Right lobe of liver (tissue), 6 donors: ENCODE measurements at regions not wholly inside any gene's neighbourhood (a gene's known extent, or its start where the extent isn't known, plus 50 kb on each side); places are given as distances from the start of the nearest gene placed in this dataset.

Experiments used
- ATAC-seq, 4 donors: fragments of 200-7000 bp; cut with Tn5 transposase; one replicate each; pipeline ENCODE4 v1.9.1; 2020; ENCODE audit warnings: mild to moderate bottlenecking in 4 of 4, moderate library complexity in 4 of 4
- DNase-seq, 3 donors: peaks; one replicate each; pipeline ENCODE4 v3.0.0-alpha.2; 2020
- H3K27ac ChIP-seq, 3 donors: fragments of 200-600 bp; one replicate each; pipeline ENCODE4 v1.8.0; 2022
- H3K27me3 ChIP-seq, 2 donors: fragments of 200-600 bp; one replicate each; pipeline ENCODE4 v1.8.0; 2022
- H3K36me3 ChIP-seq, 4 donors: fragments of 200-600 bp; sonication (generic) in 1 of 4; one replicate each; pipeline versions ENCODE4 v1.5.1 to v1.8.0; 2017 to 2022; ENCODE audit warnings: control low read depth in 1 of 4
- H3K4me1 ChIP-seq, 4 donors: fragments of 200-600 bp; sonication (generic) in 1 of 4; one replicate each; pipeline versions ENCODE4 v1.5.1 to v1.8.0; 2017 to 2022; ENCODE audit warnings: control low read depth in 1 of 4
- H3K4me3 ChIP-seq, 3 donors: fragments of 200-600 bp; one replicate each; pipeline ENCODE4 v1.8.0; 2022
- H3K9me3 ChIP-seq, 4 donors: fragments of 200-600 bp; sonication (generic) in 1 of 4; one replicate each; pipeline versions ENCODE4 v1.5.1 to v1.8.0; 2017 to 2022; ENCODE audit warnings: control low read depth in 1 of 4
- CTCF ChIP-seq, 4 donors: fragments of 200-600 bp in 3 of 4; fragments of 450-650 bp in 1 of 4; IDR thresholded peaks; one replicate each; pipeline versions ENCODE4 v1.5.1 to v1.8.0; 2016 to 2022; ENCODE audit warnings: antibody characterized with exemption in 4 of 4, mild to moderate bottlenecking in 2 of 4
- POLR2A ChIP-seq: fragments of 450-650 bp; IDR thresholded peaks from one replicate; pipeline ENCODE4 v1.6.1; 2017; ENCODE audit warnings: antibody characterized with exemption, mild to moderate bottlenecking
- WGBS: methylation state at CpG from one replicate; pipeline ENCODE4 v1.1.6; 2018; ENCODE audit warnings: low coverage, low lambda C conversion rate; ENCODE audit not compliant: insufficient coverage; ENCODE audit errors: missing lambda C conversion rate; 5-methylcytosine and 5-hydroxymethylcytosine counted together
- intact Hi-C, 2 donors: fragments of 100-400 bp; cut with DNase I; formaldehyde crosslinking; loops; one replicate each; pipeline versions ENCODE4 v1.11.2 to v1.14.1; 2022
- donor health status: DM: no; HTN: yes; CAD: no.
- donor health status: DM: no; HTN: no; CAD: no.
- donor health status: DM: no; HTN: no; CAD: no.
- donor health status: DM: no; HTN: yes; CAD: no.
- donor health status: DM: no; HTN: yes; CAD: no.

DNA sequence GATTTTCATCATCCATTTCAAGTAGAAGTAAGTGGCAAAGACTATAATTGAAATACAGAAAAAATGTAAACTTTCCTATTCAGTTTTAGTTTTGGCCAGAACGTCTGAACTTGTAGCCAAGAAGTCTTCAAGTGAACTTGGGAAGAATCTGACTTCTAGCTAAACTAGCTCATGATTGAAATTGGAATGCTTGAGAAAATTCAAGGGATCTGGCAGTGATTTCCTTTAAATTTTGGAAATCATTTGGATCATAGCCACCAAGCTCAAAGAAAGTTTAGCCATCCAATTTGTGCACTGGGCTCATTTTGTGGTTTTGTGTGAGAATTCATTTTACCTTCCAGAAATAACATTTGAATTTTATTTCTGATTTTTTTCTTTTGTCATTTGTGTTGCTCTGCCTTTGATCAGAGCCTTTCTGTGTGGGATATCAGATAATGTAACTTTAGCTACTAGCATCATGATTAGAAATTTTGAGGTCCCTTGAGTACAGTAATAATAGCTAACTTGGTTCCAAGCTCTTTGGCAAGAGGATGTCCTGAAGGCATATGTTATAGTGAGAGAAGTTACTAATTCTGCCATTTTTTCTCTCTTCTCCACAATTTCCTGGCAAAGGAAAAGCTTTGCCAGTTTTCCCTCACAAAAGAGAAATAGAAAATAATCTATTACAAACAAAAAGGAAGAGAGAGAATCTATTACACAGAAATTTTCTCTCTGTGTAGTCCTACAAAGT lies 2123.7 kb upstream of the RAG2 start:
- no peak for DNase-seq
- no peaks in the 10 kb centered on the region for H3K36me3 ChIP-seq
- H3K27me3 ChIP-seq, result no peaks in the 10 kb centered on the region
- no peak overlapping the region for H3K4me3 ChIP-seq
- 29% methylated on average over 1 of the region's 1 CpG for WGBS
- H3K27ac ChIP-seq, result no peak overlapping the region
- no peaks in the 10 kb centered on the region for H3K9me3 ChIP-seq
- no peaks in the 10 kb centered on the region for H3K4me1 ChIP-seq
- TF ChIP-seq CTCF (IDR thresholded peaks at IDR 0.05) (no peak), POLR2A (no peak)
- no peak for ATAC-seq
- intact Hi-C loops, result no loop called here

GRCh38 chr11:38718659-38719058 lies 2120.6 kb upstream of the RAG2 start:
- no peaks in the 10 kb centered on the region for H3K27me3 ChIP-seq
- H3K4me3 ChIP-seq, result no peak overlapping the region
- intact Hi-C loops, result no loop called here
- H3K9me3 ChIP-seq, result no peaks in the 10 kb centered on the region
- DNase-seq, result no peak
- H3K27ac ChIP-seq, result no peak overlapping the region
- H3K4me1 ChIP-seq, result no peaks in the 10 kb centered on the region
- WGBS, result 8% methylated on average over 1 of the region's 1 CpG
- ATAC-seq, result no peak
- TF ChIP-seq CTCF (IDR thresholded peaks at IDR 0.05) (no peak), POLR2A (no peak)
- no peaks in the 10 kb centered on the region for H3K36me3 ChIP-seq

DNA sequence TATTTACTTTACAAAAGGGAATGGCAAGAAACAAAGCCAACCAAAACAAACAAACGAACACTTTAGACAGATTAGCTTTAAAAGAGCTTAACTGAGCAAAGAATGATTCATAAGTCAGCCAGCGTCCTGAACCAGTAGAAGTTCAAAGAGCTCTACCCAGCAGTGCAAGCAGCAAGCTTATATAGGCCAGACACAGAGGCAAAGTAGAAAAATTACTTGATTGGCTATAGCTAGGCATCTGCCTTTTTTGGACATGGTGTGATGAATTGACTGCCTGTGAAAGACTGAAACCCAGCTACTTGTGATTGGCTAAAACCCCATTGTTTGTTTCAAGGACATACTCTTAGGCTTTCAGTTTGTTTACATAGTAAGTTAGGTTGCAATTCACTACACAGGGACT lies 2120.0 kb upstream of the RAG2 start:
- WGBS, result 23% methylated on average over 2 of the region's 2 CpGs
- H3K36me3 ChIP-seq, result no peaks in the 10 kb centered on the region
- DNase-seq (no peak), ATAC-seq (peak in 1 of 4 donors; percentile 46)
- no peak overlapping the region for H3K27ac ChIP-seq
- no peaks in the 10 kb centered on the region for H3K9me3 ChIP-seq
- H3K27me3 ChIP-seq, result no peaks in the 10 kb centered on the region
- intact Hi-C loops, result no loop called here
- no peak overlapping the region for H3K4me3 ChIP-seq
- no peaks in the 10 kb centered on the region for H3K4me1 ChIP-seq
- no peak for TF ChIP-seq POLR2A
- no peak for TF ChIP-seq CTCF (IDR thresholded peaks at IDR 0.05)

DNA sequence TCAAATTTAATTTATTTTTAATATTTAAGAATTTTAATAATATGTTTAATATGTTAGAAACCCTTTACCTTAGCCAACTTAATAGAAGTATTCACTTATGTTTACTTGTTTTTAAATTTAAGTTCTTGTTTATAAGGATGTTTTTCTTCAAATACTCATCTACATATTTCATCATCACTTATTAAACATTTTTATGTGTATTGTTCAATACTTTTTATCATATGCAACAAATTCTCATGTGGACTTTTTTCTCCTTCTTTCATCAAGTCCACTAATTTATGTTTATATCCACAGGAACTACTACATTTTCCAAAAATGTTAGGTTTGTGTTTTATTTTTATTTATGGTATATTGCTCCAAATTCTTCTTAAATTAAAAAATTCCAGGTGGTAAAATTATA lies 2113.1 kb upstream of the RAG2 start:
- Histone ChIP-seq H3K4me3 (no peak overlapping the region), H3K36me3 (no peaks in the 10 kb centered on the region), H3K27me3 (no peaks in the 10 kb centered on the region), H3K9me3 (no peaks in the 10 kb centered on the region), H3K27ac (no peak overlapping the region), H3K4me1 (no peaks in the 10 kb centered on the region)
- ATAC-seq (no peak), DNase-seq (no peak)
- intact Hi-C loops, result no loop called here
- no peak for TF ChIP-seq POLR2A
- TF ChIP-seq CTCF (IDR thresholded peaks at IDR 0.05), result no peak

DNA sequence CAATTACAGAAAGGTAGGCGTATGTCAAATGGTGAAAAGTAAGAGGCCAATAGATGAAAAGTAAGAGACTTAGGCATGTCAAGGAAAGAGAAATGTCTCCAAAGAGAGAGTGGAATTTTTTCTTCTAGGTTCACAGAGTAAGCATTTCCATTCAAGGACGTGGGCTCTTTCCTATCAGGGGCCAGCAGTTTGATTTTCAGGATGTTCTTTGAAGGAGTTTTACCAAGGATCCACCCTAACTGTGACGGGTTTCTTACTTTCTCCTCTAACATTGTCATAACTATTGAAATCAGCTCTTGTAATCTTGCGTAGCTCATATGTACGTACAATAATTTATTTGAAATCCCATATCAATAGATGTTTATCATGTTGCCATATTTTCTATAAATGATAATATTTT lies 2112.2 kb upstream of the RAG2 start:
- Histone ChIP-seq H3K27ac (no peak overlapping the region), H3K9me3 (no peaks in the 10 kb centered on the region), H3K4me1 (no peaks in the 10 kb centered on the region), H3K4me3 (no peak overlapping the region), H3K27me3 (no peaks in the 10 kb centered on the region), H3K36me3 (no peaks in the 10 kb centered on the region)
- ATAC-seq, result no peak
- TF ChIP-seq CTCF (IDR thresholded peaks at IDR 0.05) (no peak), POLR2A (no peak)
- no peak for DNase-seq
- 54% methylated on average over 5 of the region's 5 CpGs for WGBS
- intact Hi-C loops, result no loop called here
